ENCODE measurements at regions not wholly inside any gene's neighbourhood (a gene's known extent, or its start where the extent isn't known, plus 50 kb on each side); places are given as distances from the start of the nearest gene placed in this dataset.

- TF ChIP-seq, protein P1, sequence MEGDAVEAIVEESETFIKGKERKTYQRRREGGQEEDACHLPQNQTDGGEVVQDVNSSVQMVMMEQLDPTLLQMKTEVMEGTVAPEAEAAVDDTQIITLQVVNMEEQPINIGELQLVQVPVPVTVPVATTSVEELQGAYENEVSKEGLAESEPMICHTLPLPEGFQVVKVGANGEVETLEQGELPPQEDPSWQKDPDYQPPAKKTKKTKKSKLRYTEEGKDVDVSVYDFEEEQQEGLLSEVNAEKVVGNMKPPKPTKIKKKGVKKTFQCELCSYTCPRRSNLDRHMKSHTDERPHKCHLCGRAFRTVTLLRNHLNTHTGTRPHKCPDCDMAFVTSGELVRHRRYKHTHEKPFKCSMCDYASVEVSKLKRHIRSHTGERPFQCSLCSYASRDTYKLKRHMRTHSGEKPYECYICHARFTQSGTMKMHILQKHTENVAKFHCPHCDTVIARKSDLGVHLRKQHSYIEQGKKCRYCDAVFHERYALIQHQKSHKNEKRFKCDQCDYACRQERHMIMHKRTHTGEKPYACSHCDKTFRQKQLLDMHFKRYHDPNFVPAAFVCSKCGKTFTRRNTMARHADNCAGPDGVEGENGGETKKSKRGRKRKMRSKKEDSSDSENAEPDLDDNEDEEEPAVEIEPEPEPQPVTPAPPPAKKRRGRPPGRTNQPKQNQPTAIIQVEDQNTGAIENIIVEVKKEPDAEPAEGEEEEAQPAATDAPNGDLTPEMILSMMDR (IDR thresholded peaks at IDR 0.05) = no peak
- no peak for TF ChIP-seq POLR2AphosphoS5 (IDR thresholded peaks at IDR 0.05; ENCODE audit: low read depth, low read length)
- TF ChIP-seq, protein P2, sequence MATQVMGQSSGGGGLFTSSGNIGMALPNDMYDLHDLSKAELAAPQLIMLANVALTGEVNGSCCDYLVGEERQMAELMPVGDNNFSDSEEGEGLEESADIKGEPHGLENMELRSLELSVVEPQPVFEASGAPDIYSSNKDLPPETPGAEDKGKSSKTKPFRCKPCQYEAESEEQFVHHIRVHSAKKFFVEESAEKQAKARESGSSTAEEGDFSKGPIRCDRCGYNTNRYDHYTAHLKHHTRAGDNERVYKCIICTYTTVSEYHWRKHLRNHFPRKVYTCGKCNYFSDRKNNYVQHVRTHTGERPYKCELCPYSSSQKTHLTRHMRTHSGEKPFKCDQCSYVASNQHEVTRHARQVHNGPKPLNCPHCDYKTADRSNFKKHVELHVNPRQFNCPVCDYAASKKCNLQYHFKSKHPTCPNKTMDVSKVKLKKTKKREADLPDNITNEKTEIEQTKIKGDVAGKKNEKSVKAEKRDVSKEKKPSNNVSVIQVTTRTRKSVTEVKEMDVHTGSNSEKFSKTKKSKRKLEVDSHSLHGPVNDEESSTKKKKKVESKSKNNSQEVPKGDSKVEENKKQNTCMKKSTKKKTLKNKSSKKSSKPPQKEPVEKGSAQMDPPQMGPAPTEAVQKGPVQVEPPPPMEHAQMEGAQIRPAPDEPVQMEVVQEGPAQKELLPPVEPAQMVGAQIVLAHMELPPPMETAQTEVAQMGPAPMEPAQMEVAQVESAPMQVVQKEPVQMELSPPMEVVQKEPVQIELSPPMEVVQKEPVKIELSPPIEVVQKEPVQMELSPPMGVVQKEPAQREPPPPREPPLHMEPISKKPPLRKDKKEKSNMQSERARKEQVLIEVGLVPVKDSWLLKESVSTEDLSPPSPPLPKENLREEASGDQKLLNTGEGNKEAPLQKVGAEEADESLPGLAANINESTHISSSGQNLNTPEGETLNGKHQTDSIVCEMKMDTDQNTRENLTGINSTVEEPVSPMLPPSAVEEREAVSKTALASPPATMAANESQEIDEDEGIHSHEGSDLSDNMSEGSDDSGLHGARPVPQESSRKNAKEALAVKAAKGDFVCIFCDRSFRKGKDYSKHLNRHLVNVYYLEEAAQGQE (IDR thresholded peaks at IDR 0.05; ENCODE audit: insufficient read depth in 1 of 2, low read depth in 2 of 2, low read length in 1 of 2) = no peak
These were observed 70.9 kb upstream of the SOX9 start for GRCh38 chr17:72049914-72050313.

Measured in Panc1 (cell line).